ENCODE measurements at regions not wholly inside any gene's neighbourhood (a gene's known extent, or its start where the extent isn't known, plus 50 kb on each side); places are given as distances from the start of the nearest gene placed in this dataset.

- POLR2A ChIA-PET: no interaction called here
- CTCF ChIA-PET: no interaction called here
- TF ChIP-seq CTCF (IDR thresholded peaks at IDR 0.05; ENCODE audit: insufficient read depth, low read length, missing control alignments): no peak
These were observed 1154.0 kb upstream of the EYS start for GRCh38 chr6:66861007-66861541.

GRCh38 chr6:66860328-66860727 lies 1153.3 kb upstream of the EYS start:
- POLR2A ChIA-PET: no interaction called here
- CTCF ChIA-PET: no interaction called here

More at GRCh38 chr6:66861007-66861541, 1154.0 kb upstream of the EYS start:
- DNase-seq (ENCODE audit: low read depth, low spot score): no peak
- H3K4me3 ChIP-seq (ENCODE audit: low read depth, low read length): no peak overlapping the region

GRCh38 chr6:66858196-66858595 lies 1151.2 kb upstream of the EYS start:
- DNase-seq (ENCODE audit: low read depth, low spot score): no peak
- POLR2A ChIA-PET: no interaction called here
- no peak overlapping the region for H3K4me3 ChIP-seq (ENCODE audit: low read depth, low read length)
- TF ChIP-seq CTCF (IDR thresholded peaks at IDR 0.05; ENCODE audit: insufficient read depth, low read length, missing control alignments): no peak
- CTCF ChIA-PET: no interaction called here

More at GRCh38 chr6:66860328-66860727, 1153.3 kb upstream of the EYS start:
- DNase-seq (ENCODE audit: low read depth, low spot score): no peak
- TF ChIP-seq CTCF (IDR thresholded peaks at IDR 0.05; ENCODE audit: insufficient read depth, low read length, missing control alignments): no peak
- H3K4me3 ChIP-seq (ENCODE audit: low read depth, low read length): no peak overlapping the region

GRCh38 chr6:66854014-66854413 lies 1147.0 kb upstream of the EYS start:
- H3K4me3 ChIP-seq (ENCODE audit: low read depth, low read length): no peak overlapping the region
- no peak for TF ChIP-seq CTCF (IDR thresholded peaks at IDR 0.05; ENCODE audit: insufficient read depth, low read length, missing control alignments)
- no peak for DNase-seq (ENCODE audit: low read depth, low spot score)
- ChIA-PET POLR2A (no interaction called here), CTCF (no interaction called here)

- CTCF ChIA-PET: no interaction called here
- POLR2A ChIA-PET: no interaction called here
These were observed 1144.9 kb upstream of the EYS start for GRCh38 chr6:66851930-66852329.

GRCh38 chr6:66849843-66850242 lies 1142.8 kb upstream of the EYS start:
- TF ChIP-seq CTCF (IDR thresholded peaks at IDR 0.05; ENCODE audit: insufficient read depth, low read length, missing control alignments): no peak
- no peak for DNase-seq (ENCODE audit: low read depth, low spot score)
- no peak overlapping the region for H3K4me3 ChIP-seq (ENCODE audit: low read depth, low read length)
- CTCF ChIA-PET: no interaction called here
- POLR2A ChIA-PET: no interaction called here

More at GRCh38 chr6:66851930-66852329, 1144.9 kb upstream of the EYS start:
- no peak overlapping the region for H3K4me3 ChIP-seq (ENCODE audit: low read depth, low read length)
- TF ChIP-seq CTCF (IDR thresholded peaks at IDR 0.05; ENCODE audit: insufficient read depth, low read length, missing control alignments): no peak
- DNase-seq (ENCODE audit: low read depth, low spot score): no peak

Data from AG04449 (cell line).